GM19438 (cell line): ENCODE measurements at regions not wholly inside any gene's neighbourhood (a gene's known extent, or its start where the extent isn't known, plus 50 kb on each side); places are given as distances from the start of the nearest gene placed in this dataset.

Experiments used
- ATAC-seq: cut with Tn5 transposase; IDR thresholded peaks from one replicate; pipeline ENCODE4 v1.9.1; 2021; ENCODE audit warnings: low read depth; ENCODE audit not compliant: unreplicated experiment

GRCh38 chr5:99929067-99929805 is 605.9 kb upstream of the FAM174A start:
- ATAC-seq = no peak

- ATAC-seq = no peak
Measured at GRCh38 chr5:99928490-99928889, 606.7 kb upstream of the FAM174A start.

- ATAC-seq = peak; percentile 59
Measured at GRCh38 chr5:99926463-99926862, 608.7 kb upstream of the FAM174A start.

GRCh38 chr5:99922386-99922785 is 612.8 kb upstream of the FAM174A start:
- no peak for ATAC-seq

- ATAC-seq = no peak
Measured at GRCh38 chr5:99911971-99912370, 623.2 kb upstream of the FAM174A start.

GRCh38 chr5:99906776-99907175 is 628.4 kb upstream of the FAM174A start:
- no peak for ATAC-seq

- no peak for ATAC-seq
Measured at GRCh38 chr5:99901972-99902371, 633.2 kb upstream of the FAM174A start.

GRCh38 chr5:99900302-99900852 is 634.8 kb upstream of the FAM174A start:
- ATAC-seq = no peak

GRCh38 chr5:99879791-99880511 is 655.2 kb upstream of the FAM174A start:
- ATAC-seq = no peak

- ATAC-seq = no peak
Measured at GRCh38 chr5:99878830-99879229, 656.3 kb upstream of the FAM174A start.

- no peak for ATAC-seq
Measured at GRCh38 chr5:99866740-99867139, 668.4 kb upstream of the FAM174A start.

- ATAC-seq = no peak
Measured at GRCh38 chr5:99865159-99865558, 670.0 kb upstream of the FAM174A start.

- no peak for ATAC-seq
Measured at GRCh38 chr5:99835791-99836190, 699.4 kb upstream of the FAM174A start.

- ATAC-seq = no peak
Measured at GRCh38 chr5:99827136-99827535, 708.0 kb upstream of the FAM174A start.

GRCh38 chr5:99817796-99818195 is 717.4 kb upstream of the FAM174A start:
- no peak for ATAC-seq

- no peak for ATAC-seq
Measured at GRCh38 chr5:99814321-99815063, 720.7 kb upstream of the FAM174A start.

GRCh38 chr5:99808657-99809230 is 726.4 kb upstream of the FAM174A start:
- ATAC-seq = no peak

- no peak for ATAC-seq
Measured at GRCh38 chr5:99807346-99807745, 727.8 kb upstream of the FAM174A start.

GRCh38 chr5:99795031-99795430 is 740.1 kb upstream of the FAM174A start:
- ATAC-seq = no peak

GRCh38 chr5:99788482-99788881 is 746.7 kb upstream of the FAM174A start:
- no peak for ATAC-seq

- ATAC-seq = no peak
Measured at GRCh38 chr5:99775189-99775588, 760.0 kb upstream of the FAM174A start.
